HUES48 (cell line): ENCODE measurements at regions not wholly inside any gene's neighbourhood (a gene's known extent, or its start where the extent isn't known, plus 50 kb on each side); places are given as distances from the start of the nearest gene placed in this dataset.
A peak's percentile ranks its signal among the peaks of the same experiment; 100 is the strongest.

Experiments
- H3K27ac ChIP-seq: one replicate; pipeline ENCODE4 v1.7.0; 2013; ENCODE audit warnings: low read depth, low read length, inconsistent platforms
- H3K27me3 ChIP-seq: 2 replicates; pipeline ENCODE4 v1.6.1; 2013; ENCODE audit warnings: mild to moderate bottlenecking, low read length; ENCODE audit not compliant: control insufficient read depth, insufficient read depth
- H3K36me3 ChIP-seq: 2 replicates; pipeline ENCODE4 v1.6.1; 2013; ENCODE audit warnings: low read length; ENCODE audit not compliant: control insufficient read depth, insufficient read depth
- H3K4me1 ChIP-seq: 2 replicates; pipeline ENCODE4 v1.6.1; 2013; ENCODE audit warnings: mild to moderate bottlenecking, low read length; ENCODE audit not compliant: control insufficient read depth, insufficient read depth
- H3K4me3 ChIP-seq: 2 replicates; pipeline ENCODE4 v1.5.1; 2013; ENCODE audit warnings: mild to moderate bottlenecking, low read depth, low read length
- H3K9ac ChIP-seq: 2 replicates; pipeline ENCODE4 v1.6.1; 2013; ENCODE audit warnings: mild to moderate bottlenecking, low read depth, low read length, moderate library complexity
- H3K9me3 ChIP-seq: 2 replicates; pipeline ENCODE4 v1.6.1; 2013; ENCODE audit warnings: low read length; ENCODE audit not compliant: control insufficient read depth, insufficient read depth

DNA sequence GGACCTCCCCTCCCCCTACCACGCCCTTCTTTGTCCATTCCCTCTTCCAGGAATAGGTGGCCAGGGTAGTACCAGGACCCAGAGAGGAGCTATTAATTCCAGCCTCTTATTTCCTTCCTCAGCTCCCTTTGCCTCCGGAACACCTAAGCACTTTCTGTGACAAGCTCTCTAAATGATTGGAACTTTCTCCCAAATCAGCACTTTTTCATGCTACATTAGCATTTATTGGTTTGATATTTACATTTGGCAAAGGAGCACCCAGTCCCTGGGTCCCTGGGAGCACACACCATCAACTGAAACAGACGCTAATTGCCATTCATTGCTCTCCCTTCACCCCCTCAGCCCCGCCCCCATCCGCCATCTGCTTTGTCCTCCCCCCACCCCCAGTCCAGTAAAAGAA is 182.0 kb upstream of the BCOR start:
- Histone ChIP-seq H3K9ac (no peak overlapping the region), H3K4me3 (no peak overlapping the region), H3K27ac (no peak overlapping the region), H3K4me1 (peaks cover 10% of the 10 kb centered on the region; the same call in 1 of the 2 replicates), H3K9me3 (peaks cover 5% of the 10 kb centered on the region), H3K36me3 (no peaks in the 10 kb centered on the region), H3K27me3 (no peaks in the 10 kb centered on the region)

DNA sequence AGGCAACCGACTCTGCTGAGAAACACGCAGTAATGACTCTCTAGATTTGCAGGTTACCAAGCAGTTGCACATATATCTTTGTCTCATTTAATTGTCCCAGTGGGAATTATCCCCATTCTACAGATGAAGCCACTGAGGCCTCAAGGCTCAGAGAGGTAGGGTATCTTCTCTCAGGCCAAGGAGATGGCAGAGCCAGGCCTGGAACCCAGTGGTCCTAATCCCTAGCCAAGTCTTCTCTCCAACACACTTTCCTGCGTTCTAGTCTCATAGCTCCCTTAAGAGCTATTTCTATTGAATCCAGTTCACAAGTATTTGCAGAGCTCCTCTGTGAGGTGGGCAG is 181.3 kb upstream of the BCOR start:
- no peak overlapping the region for H3K4me3 ChIP-seq
- no peak overlapping the region for H3K27ac ChIP-seq
- peaks cover 4% of the 10 kb centered on the region for H3K9me3 ChIP-seq
- no peaks in the 10 kb centered on the region for H3K36me3 ChIP-seq
- H3K9ac ChIP-seq = no peak overlapping the region
- no peaks in the 10 kb centered on the region for H3K27me3 ChIP-seq
- H3K4me1 ChIP-seq = peaks cover 10% of the 10 kb centered on the region; the same call in 1 of the 2 replicates

DNA sequence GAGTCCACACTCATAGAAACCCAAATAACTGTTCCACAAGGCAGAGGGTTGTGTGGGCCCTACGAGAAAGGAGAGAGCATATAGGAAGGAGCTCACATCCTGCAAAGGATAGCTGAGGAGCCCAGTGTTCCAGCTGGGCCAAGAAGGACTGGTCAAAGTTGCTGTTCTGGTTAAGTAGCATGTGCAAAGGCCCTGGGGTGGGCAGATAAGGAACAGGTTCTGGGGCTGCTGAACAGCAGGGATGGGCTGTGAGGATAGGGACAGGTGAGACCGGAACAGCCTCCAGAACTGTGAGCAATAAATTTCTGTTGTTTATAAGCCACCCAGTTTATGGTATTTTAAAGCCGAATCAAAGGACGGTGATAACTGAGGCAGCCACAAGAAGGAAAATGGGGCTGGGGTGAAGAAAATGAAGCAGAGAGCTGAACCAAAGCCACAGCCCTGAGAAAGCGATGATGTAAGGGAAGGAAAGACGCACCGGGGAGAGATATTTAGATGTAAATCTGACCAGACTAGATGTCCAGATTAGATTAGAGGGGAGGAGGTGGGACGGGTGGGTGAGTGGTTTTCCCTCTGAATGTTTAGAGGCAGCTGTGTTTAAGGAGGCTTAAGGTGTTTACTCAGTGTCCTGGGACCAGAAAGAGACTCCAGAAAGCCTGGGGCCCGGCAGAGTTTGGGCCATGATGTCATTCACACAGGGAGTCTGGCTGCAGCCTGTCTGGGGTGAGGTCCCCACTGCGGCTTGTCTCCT is 180.8 kb upstream of the BCOR start:
- no peaks in the 10 kb centered on the region for H3K27me3 ChIP-seq
- no peak overlapping the region for H3K27ac ChIP-seq
- H3K4me1 ChIP-seq = peaks cover 10% of the 10 kb centered on the region; the same call in 1 of the 2 replicates
- H3K4me3 ChIP-seq = no peak overlapping the region
- no peak overlapping the region for H3K9ac ChIP-seq
- peaks cover 5% of the 10 kb centered on the region for H3K9me3 ChIP-seq
- H3K36me3 ChIP-seq = no peaks in the 10 kb centered on the region

DNA sequence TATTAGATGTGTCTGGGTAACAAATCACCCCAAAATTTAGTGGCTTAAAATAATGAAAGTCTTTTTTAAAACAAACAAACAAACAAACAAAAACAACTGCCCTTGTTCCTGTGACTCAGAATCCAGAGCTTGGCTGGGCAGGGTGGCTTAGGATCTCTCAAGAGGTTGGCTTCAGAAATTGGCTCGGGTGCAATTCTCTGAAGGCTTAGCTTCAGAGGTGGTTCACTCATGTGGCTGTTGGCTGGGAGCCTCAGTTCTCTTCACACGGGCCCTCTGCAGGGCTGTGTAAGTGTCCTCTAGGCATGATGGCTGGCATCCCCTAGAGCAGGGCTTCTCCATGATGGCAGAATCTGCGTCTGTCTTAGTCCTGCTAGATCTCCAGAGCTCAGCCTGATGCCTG is 179.9 kb upstream of the BCOR start:
- no peak overlapping the region for H3K27ac ChIP-seq
- no peaks in the 10 kb centered on the region for H3K27me3 ChIP-seq
- H3K36me3 ChIP-seq = no peaks in the 10 kb centered on the region
- H3K9ac ChIP-seq = no peak overlapping the region
- H3K9me3 ChIP-seq = peaks cover 7% of the 10 kb centered on the region
- peaks cover 10% of the 10 kb centered on the region; the same call in 1 of the 2 replicates for H3K4me1 ChIP-seq
- no peak overlapping the region for H3K4me3 ChIP-seq

DNA sequence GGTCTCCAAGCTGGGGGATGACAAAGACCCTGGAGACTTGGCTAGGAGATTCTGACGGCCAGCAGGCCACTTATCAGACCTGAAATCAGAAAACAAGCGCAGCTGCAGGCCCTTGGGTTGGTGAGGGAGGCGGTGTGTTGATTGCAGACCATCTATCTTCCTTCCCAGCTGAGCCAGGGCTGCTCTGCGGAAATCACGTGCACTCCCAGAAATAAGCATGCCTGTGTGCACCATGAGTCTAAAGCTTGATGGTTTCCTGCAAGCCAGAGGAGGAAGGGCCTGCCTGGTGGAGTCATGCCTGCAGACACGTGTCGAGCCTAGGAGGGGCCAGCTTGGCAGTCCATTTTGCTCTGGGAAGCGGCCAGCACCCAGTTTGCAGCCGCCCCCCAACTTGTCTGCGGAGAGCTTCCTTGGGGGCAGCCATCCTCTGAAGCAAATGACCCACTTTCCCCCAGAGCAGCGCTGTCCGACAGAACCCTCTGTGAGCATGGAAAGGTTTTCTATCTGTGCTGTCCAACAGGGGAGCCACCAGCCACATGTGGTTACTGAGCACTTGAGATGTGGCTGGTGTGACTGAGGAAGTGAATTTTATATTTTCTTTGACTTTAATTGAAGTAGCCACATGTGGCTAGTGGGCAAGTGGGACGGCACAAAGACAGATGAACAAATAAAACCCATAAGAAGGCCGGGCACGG is 175.7 kb upstream of the BCOR start:
- Histone ChIP-seq H3K27me3 (0 out of 2 replicates have a peak, but pooled peaks cover 2% of the 10 kb centered on the region), H3K9me3 (peaks cover 7% of the 10 kb centered on the region), H3K9ac (no peak overlapping the region), H3K4me1 (no peaks in the 10 kb centered on the region), H3K4me3 (no peak overlapping the region), H3K36me3 (no peaks in the 10 kb centered on the region), H3K27ac (no peak overlapping the region)

DNA sequence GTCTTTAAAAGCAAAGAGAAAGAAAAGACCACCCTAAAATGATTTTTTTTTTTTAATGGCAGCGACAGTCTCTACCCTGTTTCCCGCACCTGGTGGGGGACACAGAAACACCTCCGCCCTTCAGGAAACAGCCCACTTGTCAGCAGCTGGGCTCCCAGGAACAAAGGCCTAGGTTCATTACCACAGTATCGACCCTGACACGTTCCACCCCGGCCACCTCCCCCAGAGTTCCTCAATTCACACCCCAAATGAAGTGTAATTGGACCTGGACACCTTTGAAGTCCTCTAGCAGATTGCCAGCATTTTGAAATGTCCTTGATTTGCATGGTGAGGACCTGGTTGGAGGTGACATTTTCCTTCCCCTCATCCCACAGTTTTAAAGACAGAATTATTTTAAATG is 175.0 kb upstream of the BCOR start:
- Histone ChIP-seq H3K4me1 (no peaks in the 10 kb centered on the region), H3K27ac (no peak overlapping the region), H3K27me3 (0 out of 2 replicates have a peak, but pooled peaks cover 9% of the 10 kb centered on the region), H3K9ac (no peak overlapping the region), H3K4me3 (no peak overlapping the region), H3K9me3 (peaks cover 7% of the 10 kb centered on the region; the same call in 1 of the 2 replicates), H3K36me3 (no peaks in the 10 kb centered on the region)

DNA sequence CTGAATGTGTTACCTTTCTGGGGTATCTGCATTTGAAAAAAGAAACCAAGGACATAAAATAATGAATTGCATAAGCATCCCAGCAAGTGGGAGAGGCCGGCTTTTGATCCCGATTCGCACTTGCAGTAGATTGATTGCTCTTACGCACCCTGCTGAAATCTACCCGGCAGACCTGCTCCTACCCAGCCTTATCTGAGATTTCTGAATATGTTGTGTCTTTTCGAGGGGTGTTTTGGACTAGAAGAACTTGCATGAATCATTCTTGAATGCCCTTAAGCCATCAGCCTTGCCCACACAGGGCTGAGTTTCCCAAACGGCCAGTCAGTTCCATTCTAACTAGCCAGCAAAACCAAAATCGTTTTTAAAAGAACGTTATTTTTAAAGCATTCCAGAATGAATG is 174.4 kb upstream of the BCOR start:
- Histone ChIP-seq H3K27me3 (0 out of 2 replicates have a peak, but pooled peaks cover 13% of the 10 kb centered on the region), H3K9ac (no peak overlapping the region), H3K9me3 (peaks cover 7% of the 10 kb centered on the region; the same call in 1 of the 2 replicates), H3K4me3 (no peak overlapping the region), H3K27ac (no peak overlapping the region), H3K36me3 (no peaks in the 10 kb centered on the region), H3K4me1 (peaks cover 6% of the 10 kb centered on the region)

DNA sequence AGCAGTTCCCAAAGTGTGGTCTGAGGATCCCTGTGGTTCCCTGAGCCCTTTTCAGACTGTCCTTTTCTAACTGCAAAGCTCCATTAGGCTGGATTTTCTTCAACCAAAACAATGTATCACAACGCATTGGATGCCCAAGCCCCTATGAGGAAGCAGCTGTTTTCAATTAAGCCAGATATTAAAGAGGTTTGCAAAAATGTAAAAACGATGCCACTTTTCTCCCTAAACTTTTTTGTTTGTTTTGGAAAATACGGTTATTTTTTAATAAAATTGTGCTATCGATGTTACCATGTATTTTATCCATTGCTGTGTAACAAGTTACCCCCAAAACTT is 170.4 kb upstream of the BCOR start:
- Histone ChIP-seq H3K27me3 (peaks cover 20% of the 10 kb centered on the region; the same call in 1 of the 2 replicates), H3K4me1 (peaks cover 6% of the 10 kb centered on the region), H3K27ac (no peak overlapping the region), H3K4me3 (no peak overlapping the region), H3K9ac (no peak overlapping the region), H3K9me3 (peaks cover 4% of the 10 kb centered on the region; the same call in 1 of the 2 replicates), H3K36me3 (no peaks in the 10 kb centered on the region)

DNA sequence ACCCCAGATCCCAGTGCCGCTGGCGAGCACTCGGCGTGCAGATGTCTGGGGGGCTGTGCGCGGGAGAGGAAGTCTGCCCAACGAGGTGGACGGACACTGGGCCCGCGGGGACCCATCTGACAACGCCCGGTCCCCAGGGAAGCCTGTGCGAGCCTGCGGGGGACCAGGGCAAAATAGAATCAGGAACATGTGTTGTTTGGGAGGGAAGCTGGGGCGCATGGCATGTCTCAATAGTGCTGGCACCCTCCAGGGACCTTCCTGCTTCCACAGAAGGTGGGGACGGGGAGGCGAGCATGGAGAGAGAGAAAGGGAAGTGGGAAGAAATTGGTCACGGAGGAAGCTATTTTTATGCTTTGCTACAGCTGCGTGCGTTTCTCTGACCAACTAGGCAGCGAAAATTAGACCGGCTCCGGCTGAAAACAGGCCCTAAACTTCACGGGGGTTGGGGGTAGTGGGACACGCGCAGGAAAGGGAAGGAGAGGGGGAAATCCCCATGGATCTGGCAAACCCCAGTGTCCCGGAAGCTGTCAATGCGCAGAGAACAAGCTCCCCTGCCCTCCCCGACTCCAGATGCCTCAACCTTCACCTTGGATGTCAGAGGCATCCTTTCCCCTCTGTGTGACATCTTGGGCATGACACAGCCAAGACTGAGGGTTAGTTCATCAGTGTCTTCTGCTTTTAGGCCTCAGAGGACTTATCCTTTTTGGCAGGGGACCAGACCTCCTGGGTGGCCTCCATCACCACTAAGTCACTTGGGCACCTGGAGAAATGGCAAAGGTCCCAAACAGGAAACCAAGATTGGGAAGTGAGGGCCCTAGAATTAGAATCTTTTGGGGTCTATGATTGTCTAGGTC is 169.8 kb upstream of the BCOR start:
- Histone ChIP-seq H3K27ac (no peak overlapping the region), H3K27me3 (peaks cover 20% of the 10 kb centered on the region; the same call in 1 of the 2 replicates), H3K9me3 (peaks cover 4% of the 10 kb centered on the region; the same call in 1 of the 2 replicates), H3K9ac (no peak overlapping the region), H3K4me3 (peak overlapping the region; percentile 41; the same call in 1 of the 2 replicates), H3K36me3 (no peaks in the 10 kb centered on the region), H3K4me1 (peaks cover 6% of the 10 kb centered on the region)

DNA sequence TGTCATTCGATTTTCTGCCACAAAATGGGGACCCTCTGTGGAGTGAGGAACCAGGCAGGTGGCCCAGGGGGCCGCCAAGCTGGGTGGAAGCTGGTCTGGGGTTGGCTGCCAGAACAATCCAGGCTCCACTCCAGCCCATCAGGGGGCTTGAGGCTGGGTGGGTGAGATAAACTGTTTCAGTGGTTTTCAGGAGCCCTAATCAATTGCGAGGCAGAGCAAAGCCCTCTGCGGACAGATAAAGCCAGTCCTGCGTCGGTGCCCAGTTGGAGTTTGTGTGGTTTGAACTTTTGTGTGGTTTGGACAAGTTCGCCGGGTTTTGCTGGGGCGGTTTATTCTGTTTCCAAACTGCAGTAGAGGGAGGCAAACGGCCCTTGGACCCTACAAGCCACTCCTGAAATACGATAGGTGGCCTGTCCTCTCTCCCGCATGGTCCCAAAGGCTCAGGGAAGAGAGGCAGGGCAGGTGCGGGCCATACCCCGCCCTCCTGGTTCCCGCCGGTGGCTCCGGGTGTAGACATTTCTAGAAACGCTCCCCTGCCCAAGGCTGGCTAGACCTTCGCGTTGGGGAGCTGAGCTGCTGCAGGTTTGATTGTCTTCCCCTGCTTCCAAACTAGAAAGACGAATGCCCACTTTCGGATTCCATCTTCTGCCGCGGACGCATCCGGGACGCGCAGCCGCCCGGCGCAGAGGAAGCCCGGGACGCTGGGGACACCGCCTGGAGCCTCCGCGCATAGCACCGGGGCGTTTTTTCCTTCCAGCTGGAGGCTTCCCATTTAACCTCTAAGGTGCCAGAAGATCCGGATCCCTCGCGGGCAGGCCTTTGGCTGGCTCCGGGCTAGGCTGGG is 169.0 kb upstream of the BCOR start:
- Histone ChIP-seq H3K27me3 (peaks cover 20% of the 10 kb centered on the region; the same call in 1 of the 2 replicates), H3K9me3 (peaks cover 4% of the 10 kb centered on the region; the same call in 1 of the 2 replicates), H3K4me1 (peaks cover 6% of the 10 kb centered on the region), H3K9ac (0 out of 2 replicates have a peak overlapping the region, but pooled peaks have one; percentile 35), H3K36me3 (no peaks in the 10 kb centered on the region), H3K4me3 (peak overlapping the region; percentile 57), H3K27ac (no peak overlapping the region)
